ENCODE measurements at regions not wholly inside any gene's neighbourhood (a gene's known extent, or its start where the extent isn't known, plus 50 kb on each side); places are given as distances from the start of the nearest gene placed in this dataset.

DNA sequence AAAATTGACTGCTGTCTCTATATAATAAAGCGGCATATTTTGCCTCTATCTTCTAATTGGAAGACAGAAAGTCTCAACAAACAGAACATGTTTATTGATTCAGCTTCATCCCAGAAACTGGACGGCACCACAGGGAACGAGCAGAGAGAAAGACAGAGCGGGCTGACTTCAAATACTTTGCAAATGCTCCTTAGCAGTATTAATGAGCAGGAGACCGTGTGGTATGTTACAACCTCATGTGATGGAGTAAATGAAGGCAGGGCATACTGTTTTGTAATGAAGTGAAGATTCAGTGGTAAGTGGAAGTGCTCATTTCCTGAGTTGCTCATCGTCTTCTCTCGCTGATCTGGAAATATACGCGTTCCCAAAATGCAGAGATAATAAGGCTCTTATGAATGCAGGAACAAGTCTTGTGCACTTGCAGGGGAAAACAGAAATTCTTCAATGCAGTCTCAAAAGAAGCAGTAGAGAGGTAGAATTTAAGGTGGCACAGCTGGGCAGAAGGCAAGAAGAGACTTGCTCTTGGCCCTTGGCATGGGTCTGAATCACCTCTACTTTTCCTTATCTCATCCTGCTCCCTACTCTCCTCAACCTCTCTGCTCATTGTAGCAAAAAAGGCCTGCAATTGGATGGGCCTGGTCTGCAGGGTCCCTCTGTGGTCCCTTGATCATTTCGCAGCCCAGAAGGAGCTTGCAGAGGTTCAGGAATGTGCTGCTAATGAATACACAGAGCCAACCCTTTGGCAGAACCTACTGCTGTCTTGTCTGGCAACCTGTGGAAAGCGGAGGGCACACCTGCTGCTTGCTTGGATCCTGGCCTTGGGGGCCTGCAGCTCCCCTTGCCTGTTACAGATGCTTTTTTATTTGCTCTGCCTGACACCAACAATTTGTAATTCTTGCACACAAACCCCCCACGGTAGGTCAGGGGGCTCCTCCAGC, 604.9 kb upstream of the CFAP20DC start:
- H3K9me3 ChIP-seq (ENCODE audit: severe bottlenecking): peaks cover 2% of the 10 kb centered on the region
- peak overlapping the region; percentile 24 for H3K27ac ChIP-seq (ENCODE audit: poor library complexity, severe bottlenecking)
- H3K4me3 ChIP-seq (ENCODE audit: severe bottlenecking): no peak overlapping the region
- no peaks in the 10 kb centered on the region for H3K27me3 ChIP-seq (ENCODE audit: insufficient read depth, poor library complexity, severe bottlenecking)
- DNase-seq (ENCODE audit: low spot score) (no peak), ATAC-seq (ENCODE audit: low read depth) (peak; percentile 92)
- no peaks in the 10 kb centered on the region for H3K36me3 ChIP-seq (ENCODE audit: low read depth)
- TF ChIP-seq, protein P1, sequence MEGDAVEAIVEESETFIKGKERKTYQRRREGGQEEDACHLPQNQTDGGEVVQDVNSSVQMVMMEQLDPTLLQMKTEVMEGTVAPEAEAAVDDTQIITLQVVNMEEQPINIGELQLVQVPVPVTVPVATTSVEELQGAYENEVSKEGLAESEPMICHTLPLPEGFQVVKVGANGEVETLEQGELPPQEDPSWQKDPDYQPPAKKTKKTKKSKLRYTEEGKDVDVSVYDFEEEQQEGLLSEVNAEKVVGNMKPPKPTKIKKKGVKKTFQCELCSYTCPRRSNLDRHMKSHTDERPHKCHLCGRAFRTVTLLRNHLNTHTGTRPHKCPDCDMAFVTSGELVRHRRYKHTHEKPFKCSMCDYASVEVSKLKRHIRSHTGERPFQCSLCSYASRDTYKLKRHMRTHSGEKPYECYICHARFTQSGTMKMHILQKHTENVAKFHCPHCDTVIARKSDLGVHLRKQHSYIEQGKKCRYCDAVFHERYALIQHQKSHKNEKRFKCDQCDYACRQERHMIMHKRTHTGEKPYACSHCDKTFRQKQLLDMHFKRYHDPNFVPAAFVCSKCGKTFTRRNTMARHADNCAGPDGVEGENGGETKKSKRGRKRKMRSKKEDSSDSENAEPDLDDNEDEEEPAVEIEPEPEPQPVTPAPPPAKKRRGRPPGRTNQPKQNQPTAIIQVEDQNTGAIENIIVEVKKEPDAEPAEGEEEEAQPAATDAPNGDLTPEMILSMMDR (IDR thresholded peaks at IDR 0.05; ENCODE audit: poor library complexity, severe bottlenecking): no peak
- peaks cover 19% of the 10 kb centered on the region for H3K4me1 ChIP-seq (ENCODE audit: insufficient read depth, poor library complexity, severe bottlenecking)

DNA sequence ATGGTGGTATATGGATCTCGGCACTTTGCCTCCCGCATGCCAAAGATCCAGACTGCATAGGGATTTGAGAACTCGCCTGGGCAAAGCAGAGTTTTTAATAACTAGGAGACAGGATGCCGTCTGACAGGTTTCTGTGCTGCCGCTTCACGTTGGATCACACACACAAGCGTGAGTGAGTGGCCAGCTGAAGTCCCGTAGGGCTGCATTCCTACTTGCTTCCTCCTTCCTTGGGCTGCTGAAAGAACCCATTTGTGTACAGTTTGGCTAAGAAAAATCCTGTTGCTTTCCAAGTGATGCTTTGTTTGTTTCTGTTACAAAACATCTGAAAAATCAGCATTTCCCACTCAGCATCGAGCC, 604.3 kb upstream of the CFAP20DC start:
- peak overlapping the region; percentile 24 for H3K27ac ChIP-seq (ENCODE audit: poor library complexity, severe bottlenecking)
- DNase-seq (ENCODE audit: low spot score): no peak
- H3K4me3 ChIP-seq (ENCODE audit: severe bottlenecking): no peak overlapping the region

GRCh38 chr3:59653405-59654122, 603.7 kb upstream of the CFAP20DC start:
- Histone ChIP-seq H3K9me3 (ENCODE audit: severe bottlenecking) (peaks cover 2% of the 10 kb centered on the region), H3K4me1 (ENCODE audit: insufficient read depth, poor library complexity, severe bottlenecking) (peaks cover 19% of the 10 kb centered on the region), H3K27ac (ENCODE audit: poor library complexity, severe bottlenecking) (peak overlapping the region; percentile 24), H3K36me3 (ENCODE audit: low read depth) (no peaks in the 10 kb centered on the region), H3K4me3 (ENCODE audit: severe bottlenecking) (no peak overlapping the region), H3K27me3 (ENCODE audit: insufficient read depth, poor library complexity, severe bottlenecking) (no peaks in the 10 kb centered on the region)
- DNase-seq (ENCODE audit: low spot score): no peak
- TF ChIP-seq, protein P1 (IDR thresholded peaks at IDR 0.05; ENCODE audit: poor library complexity, severe bottlenecking): no peak
- ATAC-seq (ENCODE audit: low read depth): no peak

More for the DNA sequence above, 604.3 kb upstream of the CFAP20DC start:
- peak; percentile 76 for ATAC-seq (ENCODE audit: low read depth)
- Histone ChIP-seq H3K27me3 (ENCODE audit: insufficient read depth, poor library complexity, severe bottlenecking) (no peaks in the 10 kb centered on the region), H3K9me3 (ENCODE audit: severe bottlenecking) (peaks cover 2% of the 10 kb centered on the region), H3K4me1 (ENCODE audit: insufficient read depth, poor library complexity, severe bottlenecking) (peaks cover 19% of the 10 kb centered on the region), H3K36me3 (ENCODE audit: low read depth) (no peaks in the 10 kb centered on the region)
- TF ChIP-seq, protein P1 (IDR thresholded peaks at IDR 0.05; ENCODE audit: poor library complexity, severe bottlenecking): no peak

DNA sequence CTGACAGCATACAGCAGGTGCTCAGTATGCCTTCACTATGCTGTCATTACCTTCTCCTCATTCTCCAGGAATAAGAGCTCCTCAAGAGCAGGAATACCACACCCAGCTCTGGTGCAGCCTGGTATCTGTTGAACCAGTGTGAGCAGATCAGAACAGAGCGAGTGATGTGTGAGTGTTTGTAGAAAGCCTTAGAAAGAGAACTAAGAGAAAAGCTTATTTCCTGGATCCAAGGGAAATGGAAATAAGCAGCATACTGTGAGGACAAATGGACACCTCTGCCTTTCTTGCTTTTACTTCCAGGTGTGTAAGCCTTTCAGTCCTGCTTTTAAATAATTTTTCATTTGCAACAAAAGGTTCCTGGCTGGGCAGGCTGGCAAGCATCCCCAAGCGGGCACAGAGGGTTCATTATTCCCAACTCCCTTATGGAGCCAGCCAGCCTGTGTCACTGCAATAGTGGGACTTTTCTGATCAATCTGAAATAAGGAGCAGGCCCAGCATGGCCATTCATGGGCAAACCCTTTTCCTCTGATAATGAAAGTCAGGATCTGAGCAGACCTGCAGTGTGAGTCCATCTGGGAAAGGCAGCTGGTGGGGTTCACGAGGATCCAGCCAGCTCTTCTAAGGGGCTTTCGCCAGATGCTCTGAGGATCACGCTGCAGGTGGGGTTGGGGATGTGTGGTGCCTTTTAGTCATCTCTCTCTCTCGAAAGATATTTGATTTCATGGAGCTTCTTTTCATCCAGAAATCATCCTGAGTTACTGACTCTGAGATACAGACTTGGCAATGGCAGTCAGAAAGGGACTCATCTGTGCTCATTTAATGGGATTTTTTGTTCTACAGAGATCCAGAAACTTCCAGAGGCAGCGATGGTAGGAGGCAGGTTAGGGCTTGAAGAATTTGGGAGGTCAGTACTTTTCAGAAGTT, 594.9 kb upstream of the CFAP20DC start:
- Histone ChIP-seq H3K27ac (ENCODE audit: poor library complexity, severe bottlenecking) (no peak overlapping the region), H3K9me3 (ENCODE audit: severe bottlenecking) (no peaks in the 10 kb centered on the region), H3K4me1 (ENCODE audit: insufficient read depth, poor library complexity, severe bottlenecking) (no peaks in the 10 kb centered on the region), H3K4me3 (ENCODE audit: severe bottlenecking) (no peak overlapping the region), H3K27me3 (ENCODE audit: insufficient read depth, poor library complexity, severe bottlenecking) (peaks cover 21% of the 10 kb centered on the region), H3K36me3 (ENCODE audit: low read depth) (no peaks in the 10 kb centered on the region)
- TF ChIP-seq, protein P1 (IDR thresholded peaks at IDR 0.05; ENCODE audit: poor library complexity, severe bottlenecking): no peak
- ATAC-seq (ENCODE audit: low read depth): no peak
- DNase-seq (ENCODE audit: low spot score): no peak

Data from RWPE2 (cell line).